ENCODE measurements at regions not wholly inside any gene's neighbourhood (a gene's known extent, or its start where the extent isn't known, plus 50 kb on each side); places are given as distances from the start of the nearest gene placed in this dataset.

DNA sequence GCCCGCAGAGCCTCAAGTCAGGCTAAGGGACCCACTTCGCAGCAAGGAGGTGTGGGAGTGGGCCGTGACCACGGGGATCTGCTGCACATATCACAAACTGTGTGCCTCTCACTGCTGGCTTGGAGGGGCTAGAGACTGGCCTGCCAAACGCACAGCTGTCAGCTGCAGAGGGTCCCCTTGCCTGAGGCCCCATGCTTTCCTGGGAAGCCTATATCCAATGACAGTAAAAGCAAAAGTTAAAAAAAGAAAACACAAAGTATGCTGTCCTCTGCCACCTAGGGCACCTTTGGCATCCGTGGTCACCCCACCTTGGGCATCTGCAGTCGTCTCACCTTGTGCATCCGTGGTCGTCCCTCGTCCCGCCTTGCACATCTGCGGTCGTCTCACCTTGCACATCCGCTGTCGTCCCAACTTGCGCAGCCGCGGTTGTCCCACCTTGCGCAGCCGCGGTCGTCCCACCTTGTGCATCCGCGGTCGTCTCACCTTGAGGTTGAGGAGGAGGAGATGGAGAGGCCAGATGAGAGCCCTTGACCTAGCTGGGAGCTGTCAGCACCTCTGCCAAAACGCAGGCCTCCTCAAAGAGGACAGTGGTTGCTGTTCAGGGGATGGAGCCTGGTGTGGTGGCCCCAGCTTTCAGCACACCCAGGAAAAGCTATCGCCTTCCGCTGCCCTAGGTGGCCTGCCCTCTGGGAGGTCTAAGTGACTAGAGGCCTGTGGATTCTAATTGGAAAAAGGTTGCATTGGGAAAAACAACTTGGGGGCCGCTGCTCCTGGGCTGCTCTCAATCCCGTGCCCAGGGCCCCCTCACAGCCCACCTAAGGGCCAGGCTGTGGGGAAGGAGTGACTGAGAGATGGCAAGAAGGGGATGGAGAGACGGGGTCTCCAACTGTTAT, 90.5 kb downstream of the MYEOV start:
- Histone ChIP-seq H3K27ac (no peak overlapping the region), H3K36me3 (no peaks in the 10 kb centered on the region), H3K9me3 (peaks cover 4 to 26% (median 22%) of the 10 kb centered on the region in 8 donors), H3K4me1 (peaks cover 0 to 6% (median 0%) of the 10 kb centered on the region in 6 donors), H3K4me3 (no peak overlapping the region), H3K27me3 (replicated peaks in 1 of 7) (no peaks in the 10 kb centered on the region)
- intact Hi-C loops (cut with DNase I; ENCODE audit: low total_unique reads) = no loop called here
- peak; percentile 71 for DNase-seq
- 87 to 91% (median 89%) methylated on average over 31 of the region's 31 CpGs for WGBS, 5 donors
- TF ChIP-seq, protein P1, sequence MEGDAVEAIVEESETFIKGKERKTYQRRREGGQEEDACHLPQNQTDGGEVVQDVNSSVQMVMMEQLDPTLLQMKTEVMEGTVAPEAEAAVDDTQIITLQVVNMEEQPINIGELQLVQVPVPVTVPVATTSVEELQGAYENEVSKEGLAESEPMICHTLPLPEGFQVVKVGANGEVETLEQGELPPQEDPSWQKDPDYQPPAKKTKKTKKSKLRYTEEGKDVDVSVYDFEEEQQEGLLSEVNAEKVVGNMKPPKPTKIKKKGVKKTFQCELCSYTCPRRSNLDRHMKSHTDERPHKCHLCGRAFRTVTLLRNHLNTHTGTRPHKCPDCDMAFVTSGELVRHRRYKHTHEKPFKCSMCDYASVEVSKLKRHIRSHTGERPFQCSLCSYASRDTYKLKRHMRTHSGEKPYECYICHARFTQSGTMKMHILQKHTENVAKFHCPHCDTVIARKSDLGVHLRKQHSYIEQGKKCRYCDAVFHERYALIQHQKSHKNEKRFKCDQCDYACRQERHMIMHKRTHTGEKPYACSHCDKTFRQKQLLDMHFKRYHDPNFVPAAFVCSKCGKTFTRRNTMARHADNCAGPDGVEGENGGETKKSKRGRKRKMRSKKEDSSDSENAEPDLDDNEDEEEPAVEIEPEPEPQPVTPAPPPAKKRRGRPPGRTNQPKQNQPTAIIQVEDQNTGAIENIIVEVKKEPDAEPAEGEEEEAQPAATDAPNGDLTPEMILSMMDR (IDR thresholded peaks at IDR 0.05 in 8 of 11, conservative IDR thresholded peaks at IDR 0.05 in 3 of 11) = no peak
- TF ChIP-seq POLR2AphosphoS5 (IDR thresholded peaks at IDR 0.05) = no peak

DNA sequence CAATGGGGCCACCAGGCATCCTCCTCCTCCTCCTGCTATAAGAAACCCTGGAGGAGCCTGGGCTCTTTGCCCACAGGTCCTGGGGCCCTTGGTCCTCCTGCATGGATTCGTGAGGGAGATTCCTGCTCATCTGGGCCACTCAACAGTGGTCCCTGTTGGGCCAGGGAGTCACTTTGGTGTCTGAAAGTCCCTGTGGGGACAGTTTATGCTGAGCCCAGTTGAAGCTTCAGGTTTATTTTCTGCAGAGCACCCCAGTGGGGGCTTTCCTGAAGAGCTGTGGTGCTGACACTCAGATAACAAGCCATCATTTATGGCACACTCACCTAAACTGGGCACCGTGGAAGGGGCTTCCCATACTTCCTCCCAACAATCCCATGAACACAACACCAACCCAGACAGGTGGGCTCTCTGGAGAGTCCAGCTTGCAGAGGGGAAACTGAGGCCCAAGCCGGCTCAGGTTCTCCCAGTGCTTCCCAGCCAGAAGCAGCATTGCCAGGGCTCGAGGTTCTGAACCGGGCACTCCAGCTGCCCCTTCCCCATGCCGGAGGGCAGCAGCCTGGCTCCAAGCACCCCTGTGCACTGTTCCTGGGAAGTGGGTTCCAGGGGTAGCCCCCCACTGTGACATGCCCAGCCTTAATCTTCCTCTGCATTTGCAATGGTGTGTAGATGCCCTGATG, 91.3 kb downstream of the MYEOV start:
- Histone ChIP-seq H3K36me3 (no peaks in the 10 kb centered on the region), H3K27ac (no peak overlapping the region), H3K4me3 (no peak overlapping the region), H3K9me3 (peaks cover 4 to 29% (median 22%) of the 10 kb centered on the region in 8 donors), H3K4me1 (peaks cover 0 to 6% (median 0%) of the 10 kb centered on the region in 6 donors), H3K27me3 (replicated peaks in 1 of 7) (no peaks in the 10 kb centered on the region)
- intact Hi-C loops (cut with DNase I; ENCODE audit: low total_unique reads) = no loop called here
- TF ChIP-seq POLR2AphosphoS5 (IDR thresholded peaks at IDR 0.05) (no peak), POLR2A (IDR thresholded peaks at IDR 0.05) (no peak)
- TF ChIP-seq, protein P1 (IDR thresholded peaks at IDR 0.05 in 8 of 11, conservative IDR thresholded peaks at IDR 0.05 in 3 of 11) = no peak
- WGBS, 5 donors = 82 to 88% (median 86%) methylated on average over 6 of the region's 6 CpGs
- peak; percentile 51 for DNase-seq

DNA sequence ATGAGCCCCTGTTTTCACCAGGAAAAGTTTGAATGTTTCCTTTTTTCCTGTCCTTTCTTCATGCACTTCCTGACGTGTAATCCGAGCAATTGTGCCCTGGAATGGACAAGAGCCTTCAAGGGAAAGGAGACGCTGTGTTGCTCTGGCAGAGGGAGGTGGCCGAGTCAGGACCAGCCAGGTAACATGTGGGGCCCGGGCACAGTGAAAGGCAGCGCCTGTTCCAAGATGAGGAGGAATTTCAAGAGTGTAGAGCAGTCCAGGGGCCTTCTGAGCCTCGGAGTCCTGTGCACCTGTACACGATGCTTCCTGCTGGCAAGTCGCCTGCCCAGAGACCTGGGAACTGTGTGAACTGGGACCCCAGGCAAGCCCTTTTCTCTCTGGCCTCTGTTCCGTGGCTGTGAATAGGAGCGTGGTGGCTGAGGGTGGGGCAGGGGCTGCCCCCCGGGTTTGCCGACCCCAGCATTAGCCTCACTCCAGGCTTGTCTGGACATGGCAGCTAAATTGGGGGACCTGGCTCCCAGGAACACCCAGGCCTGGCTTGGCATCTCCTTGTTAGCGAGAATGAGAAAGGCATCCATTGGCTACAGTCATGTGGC, 92.0 kb downstream of the MYEOV start:
- peaks cover 4 to 29% (median 22%) of the 10 kb centered on the region in 8 donors for H3K9me3 ChIP-seq
- no peaks in the 10 kb centered on the region for H3K27me3 ChIP-seq (replicated peaks in 1 of 7)
- WGBS, 5 donors = 82 to 89% (median 87%) methylated on average over 14 of the region's 14 CpGs
- H3K27ac ChIP-seq = no peak overlapping the region
- intact Hi-C loops (cut with DNase I; ENCODE audit: low total_unique reads) = no loop called here
- TF ChIP-seq, protein P1 (IDR thresholded peaks at IDR 0.05 in 8 of 11, conservative IDR thresholded peaks at IDR 0.05 in 3 of 11) = no peak
- no peak for TF ChIP-seq POLR2A (IDR thresholded peaks at IDR 0.05)
- no peak for TF ChIP-seq POLR2AphosphoS5 (IDR thresholded peaks at IDR 0.05)
- no peaks in the 10 kb centered on the region for H3K36me3 ChIP-seq
- peaks cover 0 to 6% (median 0%) of the 10 kb centered on the region in 6 donors for H3K4me1 ChIP-seq
- H3K4me3 ChIP-seq = no peak overlapping the region
- peak; percentile 37 for DNase-seq

Data from spleen (tissue), 11 donors.